ENCODE measurements at regions not wholly inside any gene's neighbourhood (a gene's known extent, or its start where the extent isn't known, plus 50 kb on each side); places are given as distances from the start of the nearest gene placed in this dataset.
A peak's percentile ranks its signal among the peaks of the same experiment; 100 is the strongest.

DNA sequence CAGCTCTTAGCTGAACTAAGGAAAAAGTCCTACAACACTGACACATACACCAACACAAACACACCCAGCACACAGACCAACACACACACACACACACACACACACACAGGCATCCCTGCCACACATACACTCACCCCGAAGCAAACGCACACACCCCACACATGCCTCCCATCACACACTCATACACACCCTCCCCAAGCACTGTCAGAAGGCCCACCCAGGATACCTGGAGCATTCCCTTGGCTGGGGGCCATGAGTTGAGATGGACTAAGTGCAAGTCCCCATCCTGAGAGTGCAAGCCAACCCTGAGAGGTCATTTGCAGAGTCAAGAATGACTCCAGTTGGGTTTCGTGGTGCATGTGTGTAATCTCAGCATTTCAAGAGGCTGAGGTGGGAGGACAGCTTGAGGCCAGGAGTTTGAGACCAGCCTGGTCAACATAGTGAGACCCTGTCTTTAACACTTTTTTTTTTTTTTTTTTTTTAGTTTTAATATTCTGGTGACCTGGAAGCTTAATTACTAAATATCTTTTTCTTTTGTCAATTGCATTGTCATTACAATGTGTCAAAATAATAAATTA is 117.3 kb downstream of the RHOU start:
- Histone ChIP-seq H3K27me3 (no peaks in the 10 kb centered on the region), H3K79me2 (no peaks in the 10 kb centered on the region), H3K9me2 (replicated peaks; ENCODE audit: insufficient read depth) (no peaks in the 10 kb centered on the region), H3K36me3 (replicated peaks; ENCODE audit: insufficient read depth, low read depth) (no peaks in the 10 kb centered on the region), H2AFZ (no peak overlapping the region), H3K4me1 (ENCODE audit: insufficient read depth) (peaks cover 43% of the 10 kb centered on the region), H4K20me1 (ENCODE audit: insufficient read depth, poor library complexity, severe bottlenecking) (no peaks in the 10 kb centered on the region), H3K4me3 (no peak overlapping the region), H3K4me2 (no peak overlapping the region), H3K27ac (no peak overlapping the region), H3K9me3 (ENCODE audit: low read depth) (no peaks in the 10 kb centered on the region)
- TF ChIP-seq CTCF (IDR thresholded peaks at IDR 0.05; ENCODE audit: poor library complexity) (no peak), EZH2 (IDR thresholded peaks at IDR 0.05; ENCODE audit: borderline replicate concordance) (no peak), EZH2phosphoT487 (IDR thresholded peaks at IDR 0.05; ENCODE audit: low read depth, severe bottlenecking, unreplicated experiment) (no peak)
- no peak for DNase-seq (ENCODE audit: low spot score)
- 100% methylated on average over 3 of the region's 3 CpGs for WGBS (ENCODE audit: low lambda C conversion rate, missing lambda C conversion rate)

GRCh38 chr1:228853191-228853590 is 117.9 kb downstream of the RHOU start:
- Histone ChIP-seq H3K79me2 (no peaks in the 10 kb centered on the region), H3K27ac (peak overlapping the region; percentile 47), H3K4me3 (no peak overlapping the region), H3K27me3 (no peaks in the 10 kb centered on the region), H3K4me2 (no peak overlapping the region), H2AFZ (no peak overlapping the region), H4K20me1 (ENCODE audit: insufficient read depth, poor library complexity, severe bottlenecking) (no peaks in the 10 kb centered on the region), H3K9me2 (replicated peaks; ENCODE audit: insufficient read depth) (no peaks in the 10 kb centered on the region), H3K4me1 (ENCODE audit: insufficient read depth) (peaks cover 43% of the 10 kb centered on the region), H3K36me3 (replicated peaks; ENCODE audit: insufficient read depth, low read depth) (no peaks in the 10 kb centered on the region), H3K9me3 (ENCODE audit: low read depth) (no peaks in the 10 kb centered on the region)
- TF ChIP-seq EZH2phosphoT487 (IDR thresholded peaks at IDR 0.05; ENCODE audit: low read depth, severe bottlenecking, unreplicated experiment) (no peak), EZH2 (IDR thresholded peaks at IDR 0.05; ENCODE audit: borderline replicate concordance) (no peak), CTCF (IDR thresholded peaks at IDR 0.05; ENCODE audit: poor library complexity) (no peak)
- no peak for DNase-seq (ENCODE audit: low spot score)
- WGBS (ENCODE audit: low lambda C conversion rate, missing lambda C conversion rate) = 92% methylated on average over 2 of the region's 2 CpGs

DNA sequence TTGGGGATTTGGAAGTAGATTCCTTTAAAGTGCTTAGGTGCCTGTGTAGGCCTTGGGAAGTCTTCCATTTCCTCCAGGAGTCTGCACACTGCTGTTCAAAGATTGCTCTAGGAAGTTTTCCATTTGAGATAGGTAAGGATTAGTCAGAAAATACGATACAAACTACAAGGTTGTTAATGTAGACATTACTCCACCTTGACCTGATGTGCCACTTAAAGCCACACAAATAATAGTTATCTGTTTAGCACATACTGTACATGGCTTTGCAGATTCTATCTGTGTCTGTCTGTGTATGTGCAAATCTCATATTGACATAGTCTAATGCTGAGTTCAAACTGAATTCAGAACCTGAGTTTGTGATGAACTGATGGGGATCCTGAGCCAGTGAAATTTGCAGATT is 118.4 kb downstream of the RHOU start:
- Histone ChIP-seq H3K27me3 (no peaks in the 10 kb centered on the region), H3K9me2 (replicated peaks; ENCODE audit: insufficient read depth) (no peaks in the 10 kb centered on the region), H4K20me1 (ENCODE audit: insufficient read depth, poor library complexity, severe bottlenecking) (no peaks in the 10 kb centered on the region), H2AFZ (no peak overlapping the region), H3K4me1 (ENCODE audit: insufficient read depth) (peaks cover 38% of the 10 kb centered on the region), H3K79me2 (no peaks in the 10 kb centered on the region), H3K36me3 (replicated peaks; ENCODE audit: insufficient read depth, low read depth) (no peaks in the 10 kb centered on the region), H3K4me2 (no peak overlapping the region), H3K27ac (peak overlapping the region; percentile 47), H3K4me3 (no peak overlapping the region), H3K9me3 (ENCODE audit: low read depth) (no peaks in the 10 kb centered on the region)
- no peak for DNase-seq (ENCODE audit: low spot score)
- TF ChIP-seq EZH2 (IDR thresholded peaks at IDR 0.05; ENCODE audit: borderline replicate concordance) (no peak), EZH2phosphoT487 (IDR thresholded peaks at IDR 0.05; ENCODE audit: low read depth, severe bottlenecking, unreplicated experiment) (no peak), CTCF (IDR thresholded peaks at IDR 0.05; ENCODE audit: poor library complexity) (no peak)
- WGBS (ENCODE audit: low lambda C conversion rate, missing lambda C conversion rate) = 62% methylated on average over 1 of the region's 1 CpG

Data from hepatocyte (in vitro differentiated cells).